ENCODE measurements at regions not wholly inside any gene's neighbourhood (a gene's known extent, or its start where the extent isn't known, plus 50 kb on each side); places are given as distances from the start of the nearest gene placed in this dataset.
"Not testable (repeated sequence)": the region's sequence is repeated elsewhere in the genome, so short reads cannot be mapped to it uniquely, and the experiment has no call there.

DNA sequence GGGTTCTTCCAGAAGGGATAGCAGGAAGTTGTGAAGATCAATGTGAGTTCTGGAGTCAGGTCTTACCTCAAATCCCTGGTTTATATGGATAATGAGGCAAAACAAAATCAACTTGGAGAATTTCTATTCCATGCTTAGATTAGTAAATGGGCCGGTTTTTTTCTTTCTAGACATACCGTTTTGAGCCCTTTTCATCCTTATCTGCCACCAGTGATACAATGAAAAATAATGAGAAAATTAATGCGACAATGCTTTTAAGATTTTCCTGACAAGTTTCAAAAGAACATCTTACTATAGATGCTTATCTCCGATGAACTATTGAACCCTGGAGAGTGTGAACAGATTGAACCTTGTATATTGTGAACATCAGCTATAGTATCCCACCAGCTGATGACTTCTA is 262.7 kb downstream of the BTG1 start:
- DNase-seq, result no peak

DNA sequence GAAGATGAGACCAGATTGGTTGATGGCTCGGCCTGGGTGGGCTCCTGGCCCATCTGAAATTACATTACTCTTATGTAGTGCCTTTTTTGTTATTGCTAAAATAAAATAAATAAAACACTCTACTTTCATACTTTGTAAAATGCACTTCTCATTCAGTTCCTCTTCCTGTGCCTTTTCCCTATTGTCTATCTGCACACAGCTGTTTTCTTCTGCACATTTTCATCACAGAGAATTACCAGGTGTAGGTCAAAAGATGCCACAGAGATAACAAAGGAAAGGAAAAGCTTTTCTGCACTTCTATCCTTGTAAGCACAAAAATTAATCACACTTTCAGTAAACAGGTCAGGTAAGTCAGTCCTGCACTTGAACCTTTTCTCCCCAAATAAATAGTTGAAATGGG is 265.1 kb downstream of the BTG1 start:
- no peak for DNase-seq

GRCh38 chr12:91877456-91878235 is 268.0 kb downstream of the BTG1 start:
- no peak for DNase-seq

- DNase-seq, result peak; percentile 52
These were observed 268.6 kb downstream of the BTG1 start for GRCh38 chr12:91877022-91877421.

GRCh38 chr12:91875671-91876070 is 270.0 kb downstream of the BTG1 start:
- not testable (repeated sequence) for DNase-seq

- DNase-seq, result no peak
These were observed 271.4 kb downstream of the BTG1 start for GRCh38 chr12:91874086-91874865.

- DNase-seq, result peak; percentile 14
These were observed 273.9 kb downstream of the BTG1 start for GRCh38 chr12:91871751-91872150.

GRCh38 chr12:91870872-91871707 is 274.6 kb downstream of the BTG1 start:
- DNase-seq, result no peak

DNA sequence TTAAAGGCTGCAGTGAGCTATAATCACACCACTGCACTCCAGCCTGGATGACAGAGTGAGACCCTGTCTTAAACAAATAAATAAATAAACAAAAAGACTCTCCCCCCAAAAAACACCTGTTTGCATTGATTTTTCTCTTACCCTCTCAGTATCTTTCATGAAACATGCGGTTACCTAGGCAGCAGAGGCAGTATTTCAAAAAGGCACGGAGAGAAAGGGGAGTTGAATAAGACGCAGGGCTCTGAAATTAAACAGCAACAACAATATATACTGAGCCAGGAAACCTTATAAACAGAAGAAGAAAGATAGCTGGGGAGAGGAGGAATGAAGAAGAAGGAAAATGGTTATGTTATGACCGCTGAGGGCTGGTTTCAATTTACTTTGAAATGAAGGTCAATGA is 277.6 kb downstream of the BTG1 start:
- no peak for DNase-seq

DNA sequence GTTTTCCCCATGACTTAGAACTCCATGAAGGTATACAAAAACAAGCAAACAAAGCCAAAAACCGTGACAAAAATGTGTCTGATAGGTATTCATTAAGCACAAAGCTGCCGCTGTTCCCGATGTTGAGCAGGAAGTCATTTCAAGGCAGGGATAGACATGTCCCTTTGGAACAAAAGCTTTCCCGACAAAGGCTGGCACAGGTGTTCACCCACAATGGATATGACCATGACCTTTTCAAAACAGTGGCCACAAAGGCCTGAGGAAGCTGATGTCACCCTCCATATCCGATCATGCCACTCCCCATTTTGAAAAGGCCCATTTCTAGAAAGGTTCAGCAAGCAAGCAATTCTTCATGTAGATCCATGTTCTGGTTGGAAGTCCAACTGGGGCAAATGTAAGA is 279.1 kb downstream of the BTG1 start:
- no peak for DNase-seq

- DNase-seq, result no peak
These were observed 281.9 kb downstream of the BTG1 start for GRCh38 chr12:91863702-91864101.

GRCh38 chr12:91861554-91861953 is 284.1 kb downstream of the BTG1 start:
- no peak for DNase-seq

GRCh38 chr12:91859347-91859746 is 286.3 kb downstream of the BTG1 start:
- DNase-seq, result no peak

GRCh38 chr12:91857813-91858542 is 287.7 kb downstream of the BTG1 start:
- DNase-seq, result no peak

DNA sequence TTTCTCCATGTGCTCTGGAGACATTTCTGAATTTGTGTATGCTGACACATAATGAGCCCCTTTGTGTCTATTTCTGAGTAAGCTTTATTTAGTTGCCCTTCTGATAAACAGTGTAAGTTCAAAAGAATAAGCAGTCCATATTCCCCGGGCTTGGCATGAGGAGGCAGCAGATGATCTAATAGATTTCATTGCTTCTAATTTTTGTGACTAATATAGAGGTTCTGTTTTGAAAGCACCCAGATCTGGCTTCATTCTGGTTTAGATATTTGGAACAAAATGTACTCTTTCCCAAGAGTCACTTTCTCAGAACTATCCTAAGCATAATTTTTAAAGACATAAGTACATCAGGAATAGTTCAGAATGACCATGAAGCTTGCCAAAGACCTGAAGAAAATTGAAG is 290.9 kb downstream of the BTG1 start:
- DNase-seq, result no peak

GRCh38 chr12:91853350-91854127 is 292.1 kb downstream of the BTG1 start:
- DNase-seq, result no peak

DNA sequence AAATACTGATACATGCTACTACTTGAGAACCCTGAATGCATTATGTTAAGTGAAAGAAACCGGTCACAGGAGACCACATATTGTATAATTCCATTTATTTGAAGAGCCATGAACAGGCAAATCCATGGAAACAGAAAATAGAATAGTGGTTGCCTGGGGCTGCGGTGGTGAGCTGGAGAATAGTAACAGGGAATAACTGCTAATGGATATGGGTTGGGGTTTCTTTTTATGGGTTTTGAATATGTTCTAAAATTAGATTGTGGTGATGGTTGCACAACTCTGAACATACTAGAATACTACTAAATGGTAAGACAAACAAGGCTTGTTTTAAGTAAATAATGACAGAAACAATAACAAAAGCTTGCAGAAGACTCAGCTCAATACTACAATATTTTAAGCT is 293.0 kb downstream of the BTG1 start:
- no peak for DNase-seq

DNA sequence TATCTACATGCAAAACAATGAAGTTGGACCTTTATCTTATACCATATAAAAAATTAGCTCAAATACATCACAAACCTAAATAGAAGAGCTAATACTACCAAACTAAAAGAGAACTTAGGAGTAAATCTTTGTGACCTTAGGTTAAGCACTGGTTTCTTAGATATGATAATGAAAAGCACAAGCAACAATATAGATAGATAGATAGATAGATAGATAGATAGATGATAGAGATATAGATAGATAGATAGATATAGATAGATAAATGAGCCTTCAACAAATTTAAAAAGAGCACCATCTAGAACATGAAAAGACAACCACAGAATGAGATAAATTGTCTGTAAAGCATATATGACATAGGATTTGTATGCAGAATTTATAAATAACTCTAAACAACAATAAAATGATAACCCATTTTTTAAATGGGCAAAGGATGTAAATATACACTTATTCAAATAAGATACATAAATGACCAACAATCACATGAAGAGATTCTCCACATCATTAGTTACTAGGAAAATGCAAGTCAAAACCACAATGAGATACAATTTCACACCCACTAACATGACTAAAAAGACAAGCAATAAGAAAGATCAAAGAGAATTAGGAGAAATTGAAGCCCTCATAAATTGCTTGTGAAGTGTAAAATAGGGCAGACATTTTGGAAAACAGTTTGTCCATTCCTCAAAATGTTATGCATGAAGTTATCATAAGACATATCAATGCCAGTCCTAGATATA is 293.7 kb downstream of the BTG1 start:
- DNase-seq, result no peak

DNA sequence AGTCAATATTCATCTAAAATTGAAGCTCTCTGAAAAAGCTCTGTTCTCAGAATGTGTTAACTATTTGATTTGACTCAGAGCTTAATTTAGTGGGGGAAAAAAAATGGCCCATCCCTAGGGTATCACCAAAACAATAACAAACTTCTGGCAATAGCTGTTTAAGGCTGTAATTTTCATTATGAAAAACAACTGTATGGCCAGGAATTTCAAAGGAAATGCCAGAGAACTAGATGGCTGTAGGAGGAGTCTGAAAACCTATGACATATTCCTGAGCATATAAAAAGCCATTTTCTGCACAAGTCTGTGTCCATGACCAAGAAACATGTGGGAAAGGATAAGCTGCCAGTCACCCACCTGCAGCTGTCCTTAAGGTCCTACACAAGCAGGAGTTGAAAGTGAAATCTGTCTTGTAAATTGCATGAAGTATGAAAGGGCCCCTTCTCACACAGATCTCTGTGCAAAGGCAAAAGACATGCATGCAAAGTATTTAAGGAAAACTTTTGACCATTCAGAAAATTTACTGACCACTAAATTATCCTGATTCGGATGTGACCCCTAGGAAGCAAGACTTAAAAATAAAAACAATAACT is 299.1 kb downstream of the BTG1 start:
- DNase-seq, result no peak

DNA sequence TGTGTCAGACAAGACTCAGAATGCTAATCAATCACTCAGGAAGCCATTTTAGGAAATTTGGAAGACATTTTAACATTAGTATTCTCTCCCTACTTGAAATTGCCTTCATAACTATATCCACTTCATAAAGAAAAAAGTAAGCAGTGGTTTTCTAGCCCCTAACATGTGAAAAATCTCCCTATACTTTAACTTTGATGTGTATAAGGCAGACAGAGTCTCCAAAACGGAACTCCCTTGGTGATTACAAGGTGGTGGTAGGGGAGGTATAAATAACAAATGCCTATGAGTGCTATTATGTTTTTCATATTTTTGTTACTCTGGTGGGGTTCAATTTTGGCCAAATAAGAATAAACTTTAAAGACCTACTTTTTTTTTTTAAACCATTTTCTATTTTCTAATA is 300.3 kb downstream of the BTG1 start:
- no peak for DNase-seq

DNA sequence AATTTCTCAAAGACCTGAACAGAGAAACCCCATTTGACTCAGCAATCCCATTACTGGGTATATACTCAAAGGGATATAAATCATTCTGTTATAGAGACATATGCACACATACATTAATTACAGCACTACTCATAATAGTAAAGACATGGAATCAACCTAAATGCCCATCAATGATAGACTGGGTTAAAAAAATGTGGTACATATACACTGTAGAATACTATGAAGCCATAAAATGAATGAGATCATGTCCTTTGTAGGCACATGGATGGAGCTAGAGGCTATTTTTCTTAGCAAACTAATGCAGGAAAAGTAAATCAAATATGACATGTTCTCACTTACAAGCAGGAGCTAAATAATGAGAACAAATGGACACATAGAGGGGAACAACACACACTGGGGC is 303.8 kb downstream of the BTG1 start:
- DNase-seq, result no peak

Measured in hematopoietic multipotent progenitor cell treated with erythropoietin and hydrocortisone succinate and interleukin-3 and kit ligand, for 6 days (in vitro differentiated cells).